22Rv1 (cell line): ENCODE measurements at regions not wholly inside any gene's neighbourhood (a gene's known extent, or its start where the extent isn't known, plus 50 kb on each side); places are given as distances from the start of the nearest gene placed in this dataset.
A peak's percentile ranks its signal among the peaks of the same experiment; 100 is the strongest.

Source experiments
- ZFX ChIP-seq: fragments of 450-650 bp; IDR thresholded peaks from 2 replicates; pipeline ENCODE4 v1.6.1; 2017; ENCODE audit warnings: antibody characterized with exemption, borderline replicate concordance
- TF ChIP-seq, protein P1 (sequence below): fragments of 450-650 bp; IDR thresholded peaks from 2 replicates; pipeline ENCODE4 v1.5.1; 2017; ENCODE audit warnings: mild to moderate bottlenecking

DNA sequence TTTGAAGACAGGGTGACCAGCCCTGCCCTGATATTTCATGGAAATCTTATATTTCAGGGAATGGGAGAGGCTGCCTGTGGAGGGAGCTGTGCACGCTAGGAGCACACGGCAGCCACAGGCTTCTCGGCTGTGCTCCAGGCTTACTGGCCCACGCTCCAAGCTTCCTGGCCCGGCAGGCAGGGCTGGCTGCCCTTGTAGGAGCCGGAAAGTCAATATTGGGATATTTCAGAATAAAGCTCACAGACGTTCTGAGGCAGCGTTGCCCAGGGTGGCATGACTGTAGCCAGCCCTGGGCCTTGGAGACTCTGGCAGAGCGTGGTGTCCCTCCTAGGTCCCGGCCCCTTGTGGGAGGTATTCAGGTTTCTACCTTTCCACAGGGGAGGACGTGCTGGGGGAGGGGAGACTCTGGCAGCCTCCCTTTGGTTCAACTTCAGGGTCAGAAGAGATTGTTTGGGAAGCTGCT, 95.6 kb downstream of the NPIPB11 start:
- TF ChIP-seq, protein P1, sequence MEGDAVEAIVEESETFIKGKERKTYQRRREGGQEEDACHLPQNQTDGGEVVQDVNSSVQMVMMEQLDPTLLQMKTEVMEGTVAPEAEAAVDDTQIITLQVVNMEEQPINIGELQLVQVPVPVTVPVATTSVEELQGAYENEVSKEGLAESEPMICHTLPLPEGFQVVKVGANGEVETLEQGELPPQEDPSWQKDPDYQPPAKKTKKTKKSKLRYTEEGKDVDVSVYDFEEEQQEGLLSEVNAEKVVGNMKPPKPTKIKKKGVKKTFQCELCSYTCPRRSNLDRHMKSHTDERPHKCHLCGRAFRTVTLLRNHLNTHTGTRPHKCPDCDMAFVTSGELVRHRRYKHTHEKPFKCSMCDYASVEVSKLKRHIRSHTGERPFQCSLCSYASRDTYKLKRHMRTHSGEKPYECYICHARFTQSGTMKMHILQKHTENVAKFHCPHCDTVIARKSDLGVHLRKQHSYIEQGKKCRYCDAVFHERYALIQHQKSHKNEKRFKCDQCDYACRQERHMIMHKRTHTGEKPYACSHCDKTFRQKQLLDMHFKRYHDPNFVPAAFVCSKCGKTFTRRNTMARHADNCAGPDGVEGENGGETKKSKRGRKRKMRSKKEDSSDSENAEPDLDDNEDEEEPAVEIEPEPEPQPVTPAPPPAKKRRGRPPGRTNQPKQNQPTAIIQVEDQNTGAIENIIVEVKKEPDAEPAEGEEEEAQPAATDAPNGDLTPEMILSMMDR = peak; percentile 10; the same call in 1 of the 2 replicates
- no peak for TF ChIP-seq ZFX
